ENCODE measurements at regions not wholly inside any gene's neighbourhood (a gene's known extent, or its start where the extent isn't known, plus 50 kb on each side); places are given as distances from the start of the nearest gene placed in this dataset.

GRCh38 chr5:68418680-68419079 lies 203.1 kb downstream of the PIK3R1 start:
- Histone ChIP-seq H3K36me3 (replicated peaks in 1 of 2; ENCODE audit: control insufficient read depth in 1 of 2, insufficient read depth in 2 of 2, low read length in 2 of 2) (no peaks in the 10 kb centered on the region), H3K27ac (ENCODE audit: extremely low read length, insufficient read depth, low read length) (no peak overlapping the region), H3K9me3 (ENCODE audit: low read length) (no peaks in the 10 kb centered on the region), H2AFZ (ENCODE audit: low read length) (no peak overlapping the region), H3K4me1 (ENCODE audit: insufficient read depth, low read length) (no peaks in the 10 kb centered on the region; the same call in 1 of the 2 replicates), H3K4me3 (replicated peaks in 1 of 3; ENCODE audit: insufficient read depth in 1 of 3, low read depth in 2 of 3, low read length in 3 of 3) (no peak overlapping the region), H3K4me2 (ENCODE audit: low read depth, low read length) (no peak overlapping the region), H3K9ac (ENCODE audit: insufficient read depth, low read depth, low read length) (no peak overlapping the region), H3K27me3 (ENCODE audit: control insufficient read depth in 1 of 2, insufficient read depth in 2 of 2, low read length in 2 of 2) (peaks cover 0 to 5% of the 10 kb centered on the region in 2 experiments; a peak in 1 of 5 replicates), H4K20me1 (ENCODE audit: insufficient read depth, low read length) (no peaks in the 10 kb centered on the region), H3K79me2 (ENCODE audit: insufficient read depth, low read length) (no peaks in the 10 kb centered on the region)
- no peak for DNase-seq (ENCODE audit: low spot score)
- POLR2A ChIA-PET, result no interaction called here
- TF ChIP-seq ZNF101 (CRISPR knock-in tag; IDR thresholded peaks at IDR 0.05; ENCODE audit: borderline replicate concordance, low read depth), result no peak
- no peak for TF ChIP-seq ZNF343 (CRISPR knock-in tag; IDR thresholded peaks at IDR 0.05)
- intact Hi-C loops (cut with micrococcal nuclease; ENCODE audit: unreplicated experiment) (no loop called here), in situ Hi-C loops (cut with HindIII; ENCODE audit: extremely low pct_ligation_motif_present, low pct_unique_long_range_greater_than_20kb) (no loop called here)
- no peak for ATAC-seq
- CTCF ChIA-PET (ENCODE audit: low intra/inter-chr PET ratio, low total read pairs), result no interaction called here
- 27% methylated on average over 3 of the region's 3 CpGs for WGBS (ENCODE audit: low lambda C conversion rate)
- BruUV-seq (replicated peaks), result no TSS peak
- FAIRE-seq, result no peak

GRCh38 chr5:68419081-68419636 lies 203.6 kb downstream of the PIK3R1 start:
- Histone ChIP-seq H3K36me3 (replicated peaks in 1 of 2; ENCODE audit: control insufficient read depth in 1 of 2, insufficient read depth in 2 of 2, low read length in 2 of 2) (no peaks in the 10 kb centered on the region), H3K27ac (ENCODE audit: extremely low read length, insufficient read depth, low read length) (no peak overlapping the region), H3K9me3 (ENCODE audit: low read length) (no peaks in the 10 kb centered on the region), H3K4me2 (ENCODE audit: low read depth, low read length) (no peak overlapping the region), H3K79me2 (ENCODE audit: insufficient read depth, low read length) (no peaks in the 10 kb centered on the region), H3K9ac (ENCODE audit: insufficient read depth, low read depth, low read length) (no peak overlapping the region), H3K4me1 (ENCODE audit: insufficient read depth, low read length) (no peaks in the 10 kb centered on the region; the same call in 1 of the 2 replicates), H3K27me3 (ENCODE audit: control insufficient read depth in 1 of 2, insufficient read depth in 2 of 2, low read length in 2 of 2) (peaks cover 0 to 5% of the 10 kb centered on the region in 2 experiments; a peak in 1 of 5 replicates), H2AFZ (ENCODE audit: low read length) (no peak overlapping the region), H4K20me1 (ENCODE audit: insufficient read depth, low read length) (no peaks in the 10 kb centered on the region), H3K4me3 (replicated peaks in 1 of 3; ENCODE audit: insufficient read depth in 1 of 3, low read depth in 2 of 3, low read length in 3 of 3) (no peak overlapping the region)
- CTCF ChIA-PET (ENCODE audit: low intra/inter-chr PET ratio, low total read pairs), result no interaction called here
- ATAC-seq, result no peak
- intact Hi-C loops (cut with micrococcal nuclease; ENCODE audit: unreplicated experiment), result no loop called here
- DNase-seq (ENCODE audit: low spot score), result no peak
- no peak for TF ChIP-seq ELF4 (CRISPR knock-in tag; IDR thresholded peaks at IDR 0.05; ENCODE audit: borderline replicate concordance)
- TF ChIP-seq ZNF615 (CRISPR knock-in tag; IDR thresholded peaks at IDR 0.05; ENCODE audit: borderline replicate concordance), result no peak
- no peak for TF ChIP-seq KMT2B (CRISPR knock-in tag; IDR thresholded peaks at IDR 0.05)
- TF ChIP-seq GLMP (CRISPR knock-in tag; IDR thresholded peaks at IDR 0.05; ENCODE audit: borderline replicate concordance), result no peak
- TF ChIP-seq FOSL2 (CRISPR knock-in tag; IDR thresholded peaks at IDR 0.05), result no peak
- no peak for TF ChIP-seq KAT2B (IDR thresholded peaks at IDR 0.05; ENCODE audit: borderline replicate concordance, low read depth, low read length)
- TF ChIP-seq ZNF317 (CRISPR knock-in tag; IDR thresholded peaks at IDR 0.05), result no peak
- no peak for TF ChIP-seq IRX3 (CRISPR knock-in tag; IDR thresholded peaks at IDR 0.05; ENCODE audit: borderline replicate concordance, low read depth)
- no peak for TF ChIP-seq E2F1 (CRISPR knock-in tag; IDR thresholded peaks at IDR 0.05)
- POLR2A ChIA-PET, result no interaction called here
- no peak for FAIRE-seq
- in situ Hi-C loops (cut with HindIII; ENCODE audit: extremely low pct_ligation_motif_present, low pct_unique_long_range_greater_than_20kb), result no loop called here
- BruUV-seq (replicated peaks), result no TSS peak
- WGBS (ENCODE audit: low lambda C conversion rate), result 27% methylated on average over 4 of the region's 4 CpGs

All from HepG2 (cell line).